HFF-Myc (cell line): ENCODE measurements at regions not wholly inside any gene's neighbourhood (a gene's known extent, or its start where the extent isn't known, plus 50 kb on each side); places are given as distances from the start of the nearest gene placed in this dataset.

Experiments
- DNase-seq: peaks from one replicate; pipeline ENCODE4 v3.0.0-alpha.2; 2011; ENCODE audit warnings: low read depth; ENCODE audit errors: extremely low read depth
- H3K4me3 ChIP-seq: replicated peaks from 2 replicates; pipeline ENCODE4 v1.5.1; 2011; ENCODE audit warnings: low read depth, mild to moderate bottlenecking, control low read depth, low read length
- TF ChIP-seq, protein P1 (sequence below): IDR thresholded peaks from 2 replicates; pipeline ENCODE4 v1.5.1; 2012; ENCODE audit warnings: mild to moderate bottlenecking, low read depth, low read length, control low read depth; ENCODE audit errors: missing control alignments

DNA sequence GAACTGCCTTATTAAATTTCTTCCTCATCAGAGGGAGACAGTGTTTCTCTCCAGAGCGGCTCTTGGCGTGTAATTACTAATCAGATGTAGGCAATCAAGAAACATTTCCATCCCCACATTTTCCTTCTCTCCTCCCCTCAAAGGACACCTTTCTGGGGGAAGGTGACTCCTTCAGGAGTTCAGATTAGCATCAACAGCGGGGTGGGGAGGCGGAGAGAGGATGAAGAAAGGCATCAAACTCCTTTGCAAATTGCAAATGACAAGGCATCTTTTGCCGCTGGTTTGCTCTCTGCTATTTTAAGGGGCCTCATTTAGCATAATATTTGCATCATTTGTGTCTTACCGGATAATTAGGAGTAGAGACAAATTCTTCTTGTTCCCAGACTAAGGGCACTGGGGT is 231.7 kb upstream of the SRRM4 start:
- TF ChIP-seq, protein P1, sequence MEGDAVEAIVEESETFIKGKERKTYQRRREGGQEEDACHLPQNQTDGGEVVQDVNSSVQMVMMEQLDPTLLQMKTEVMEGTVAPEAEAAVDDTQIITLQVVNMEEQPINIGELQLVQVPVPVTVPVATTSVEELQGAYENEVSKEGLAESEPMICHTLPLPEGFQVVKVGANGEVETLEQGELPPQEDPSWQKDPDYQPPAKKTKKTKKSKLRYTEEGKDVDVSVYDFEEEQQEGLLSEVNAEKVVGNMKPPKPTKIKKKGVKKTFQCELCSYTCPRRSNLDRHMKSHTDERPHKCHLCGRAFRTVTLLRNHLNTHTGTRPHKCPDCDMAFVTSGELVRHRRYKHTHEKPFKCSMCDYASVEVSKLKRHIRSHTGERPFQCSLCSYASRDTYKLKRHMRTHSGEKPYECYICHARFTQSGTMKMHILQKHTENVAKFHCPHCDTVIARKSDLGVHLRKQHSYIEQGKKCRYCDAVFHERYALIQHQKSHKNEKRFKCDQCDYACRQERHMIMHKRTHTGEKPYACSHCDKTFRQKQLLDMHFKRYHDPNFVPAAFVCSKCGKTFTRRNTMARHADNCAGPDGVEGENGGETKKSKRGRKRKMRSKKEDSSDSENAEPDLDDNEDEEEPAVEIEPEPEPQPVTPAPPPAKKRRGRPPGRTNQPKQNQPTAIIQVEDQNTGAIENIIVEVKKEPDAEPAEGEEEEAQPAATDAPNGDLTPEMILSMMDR = no peak
- DNase-seq = no peak
- no peak overlapping the region for H3K4me3 ChIP-seq

- DNase-seq = no peak
- TF ChIP-seq, protein P1 = no peak
- H3K4me3 ChIP-seq = no peak overlapping the region
Observed at GRCh38 chr12:118750666-118751065, 230.7 kb upstream of the SRRM4 start.

GRCh38 chr12:118751355-118751754 is 230.0 kb upstream of the SRRM4 start:
- TF ChIP-seq, protein P1 = no peak
- no peak overlapping the region for H3K4me3 ChIP-seq
- DNase-seq = no peak

GRCh38 chr12:118760623-118761022 is 220.7 kb upstream of the SRRM4 start:
- TF ChIP-seq, protein P1 = no peak
- DNase-seq = no peak
- H3K4me3 ChIP-seq = no peak overlapping the region

DNA sequence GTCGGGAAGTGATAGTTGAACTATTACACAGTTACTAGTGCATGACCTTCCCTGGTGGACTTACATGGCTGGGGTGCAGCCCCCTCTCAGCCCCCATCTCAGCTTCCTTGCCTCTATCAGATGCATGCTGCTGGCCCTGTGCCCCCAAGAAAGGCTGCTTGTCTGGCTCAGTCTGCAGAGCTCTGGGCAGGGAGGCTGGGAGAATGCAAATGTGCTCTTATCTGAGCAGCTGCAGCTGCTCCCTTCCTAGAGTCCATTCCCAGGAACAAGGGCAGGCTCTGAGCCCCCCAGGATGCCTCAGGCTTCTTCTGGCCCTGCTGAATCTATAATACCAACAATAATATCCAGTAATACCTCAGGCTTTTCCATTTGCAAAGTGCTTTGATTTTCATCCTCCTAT is 218.1 kb upstream of the SRRM4 start:
- H3K4me3 ChIP-seq = no peak overlapping the region
- DNase-seq = no peak

DNA sequence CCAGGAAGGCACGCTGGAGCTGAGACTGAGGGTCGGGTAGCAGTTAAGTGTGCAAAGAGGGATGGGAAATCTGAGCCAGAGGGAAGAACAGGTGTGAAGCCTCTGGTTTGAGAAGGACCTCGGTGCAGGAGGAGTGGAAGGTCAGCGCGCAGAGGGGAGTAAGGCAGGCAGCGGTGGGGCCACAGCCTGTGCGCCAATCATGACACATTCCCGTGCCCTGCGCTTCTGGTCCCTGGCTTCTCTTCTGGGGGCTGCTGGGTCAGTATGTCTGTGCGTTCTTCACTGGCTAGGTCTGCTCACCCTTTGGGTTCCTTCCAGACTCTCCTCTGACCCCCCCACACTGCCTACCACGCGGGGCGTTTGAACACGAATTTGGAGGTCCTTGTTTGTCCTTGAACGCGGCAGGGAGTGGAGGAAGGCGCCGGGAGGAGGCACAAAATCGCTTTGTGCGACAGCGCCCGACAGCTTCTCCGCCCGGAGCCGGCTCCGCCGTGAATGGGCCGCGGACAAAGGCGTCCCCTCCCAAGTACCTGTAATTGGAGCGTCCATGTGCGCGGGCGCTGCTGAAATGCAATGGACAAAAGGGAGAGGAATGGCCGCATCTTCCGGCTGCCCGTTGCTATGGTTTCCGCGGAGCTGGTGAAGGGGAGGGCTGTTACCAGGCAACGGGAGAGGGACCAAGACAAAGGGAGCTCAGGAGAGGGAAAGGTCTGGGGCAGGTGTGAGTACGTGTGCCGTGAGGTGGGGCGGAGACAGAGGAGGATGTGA is 207.2 kb upstream of the SRRM4 start:
- DNase-seq = no peak
- TF ChIP-seq, protein P1 = no peak
- no peak overlapping the region for H3K4me3 ChIP-seq

More for the DNA sequence above, 218.1 kb upstream of the SRRM4 start:
- TF ChIP-seq, protein P1 = no peak

DNA sequence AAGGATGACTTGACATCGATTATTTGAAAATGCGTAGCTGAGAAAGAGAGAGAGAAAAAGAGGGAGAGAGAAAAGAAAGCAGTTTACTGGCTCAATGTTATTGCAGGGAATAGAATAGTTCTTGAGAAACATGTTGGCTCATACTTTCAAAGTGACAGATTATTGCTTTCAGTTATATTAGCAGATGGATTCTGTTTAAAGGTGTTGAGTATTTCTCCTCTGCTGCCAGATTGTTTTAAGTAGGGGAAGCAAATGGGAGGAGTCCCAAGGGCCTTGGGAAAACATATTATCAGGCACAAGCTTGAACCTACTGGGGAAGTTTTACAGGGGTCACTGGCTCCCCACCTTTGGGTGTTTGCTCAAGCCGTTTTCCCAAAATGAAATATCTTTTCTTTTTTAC is 203.8 kb upstream of the SRRM4 start:
- H3K4me3 ChIP-seq = no peak overlapping the region
- no peak for DNase-seq
- TF ChIP-seq, protein P1 = no peak
